GM12891 (cell line): ENCODE measurements at regions not wholly inside any gene's neighbourhood (a gene's known extent, or its start where the extent isn't known, plus 50 kb on each side); places are given as distances from the start of the nearest gene placed in this dataset.

ENCODE experiments used
- DNase-seq: peaks from one replicate; pipeline ENCODE4 v3.0.0; 2011; ENCODE audit warnings: low spot score; ENCODE audit not compliant: insufficient read length
- FAIRE-seq: peaks from 2 replicates; lab custom pipeline; 2011; peaks lifted over from hg19 to GRCh38; lab: Jason Lieb, UNC
- PAX5 ChIP-seq: IDR thresholded peaks from 2 replicates; pipeline ENCODE4 v1.6.1; 2011; ENCODE audit warnings: low read length, moderate library complexity, mild to moderate bottlenecking; ENCODE audit not compliant: insufficient read depth, severe bottlenecking
- POLR2A ChIP-seq: IDR thresholded peaks from 2 replicates; pipeline ENCODE4 v1.6.1; 2011; ENCODE audit warnings: low read depth, low read length, control low read depth
- POLR2AphosphoS5 ChIP-seq: IDR thresholded peaks from 2 replicates; pipeline ENCODE4 v1.6.1; 2011; ENCODE audit warnings: low read depth, low read length, control low read depth
- POU2F2 ChIP-seq: IDR thresholded peaks from 2 replicates; pipeline ENCODE4 v1.6.1; 2011; ENCODE audit warnings: low read depth, mild to moderate bottlenecking, control low read depth, low read length, moderate library complexity
- SPI1 ChIP-seq: IDR thresholded peaks from 2 replicates; pipeline ENCODE4 v1.6.1; 2011; ENCODE audit warnings: low read depth, low read length, control low read depth
- TAF1 ChIP-seq: IDR thresholded peaks from 2 replicates; pipeline ENCODE4 v1.6.1; 2011; ENCODE audit warnings: low read depth, low read length, control low read depth

DNA sequence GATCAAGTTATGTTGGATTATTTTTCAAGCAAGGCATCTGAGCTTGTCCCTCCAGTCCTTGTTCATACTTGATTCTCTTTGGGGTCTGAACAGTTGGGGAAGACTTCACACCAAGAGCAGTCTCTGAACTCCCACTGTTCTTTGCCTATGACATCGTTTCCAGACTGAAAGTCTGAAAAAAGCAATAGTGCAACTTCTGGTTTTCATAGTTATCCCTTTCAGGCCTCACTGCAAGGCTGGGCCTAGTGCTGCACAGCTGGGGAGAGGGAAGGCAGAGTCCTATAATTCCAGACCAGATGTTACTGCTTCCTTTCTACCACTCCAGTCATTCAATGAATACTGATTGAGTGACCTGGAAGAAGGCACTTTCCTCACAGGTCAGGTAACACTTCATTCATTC is 187.1 kb upstream of the CCND2 start:
- DNase-seq (no peak), FAIRE-seq (peak; percentile 51)
- TF ChIP-seq POLR2A (no peak), PAX5 (no peak), POU2F2 (no peak), POLR2AphosphoS5 (no peak), TAF1 (no peak), SPI1 (no peak)

DNA sequence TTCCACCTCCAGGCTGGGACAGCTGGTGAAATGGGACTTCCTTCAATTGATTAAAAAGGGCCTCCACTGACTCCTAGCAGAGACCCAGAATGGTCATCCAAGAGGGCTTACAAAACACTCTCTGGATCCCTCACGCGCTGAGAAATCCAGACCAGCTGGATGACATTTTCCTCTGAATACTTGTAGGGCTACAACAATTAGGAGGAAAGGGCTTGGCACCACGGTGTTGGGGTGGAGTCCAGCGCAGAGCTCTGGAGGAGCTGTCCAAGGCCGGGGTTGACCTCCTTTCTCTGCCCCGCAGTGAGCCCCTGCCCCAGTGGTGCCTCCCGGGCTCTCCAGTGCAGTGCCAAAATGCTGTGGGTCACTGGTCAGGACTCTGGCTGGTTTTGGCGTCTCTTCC is 189.0 kb upstream of the CCND2 start:
- FAIRE-seq, result no peak
- no peak for DNase-seq
- TF ChIP-seq POLR2AphosphoS5 (no peak), SPI1 (no peak), PAX5 (no peak), TAF1 (no peak), POLR2A (no peak), POU2F2 (no peak)

DNA sequence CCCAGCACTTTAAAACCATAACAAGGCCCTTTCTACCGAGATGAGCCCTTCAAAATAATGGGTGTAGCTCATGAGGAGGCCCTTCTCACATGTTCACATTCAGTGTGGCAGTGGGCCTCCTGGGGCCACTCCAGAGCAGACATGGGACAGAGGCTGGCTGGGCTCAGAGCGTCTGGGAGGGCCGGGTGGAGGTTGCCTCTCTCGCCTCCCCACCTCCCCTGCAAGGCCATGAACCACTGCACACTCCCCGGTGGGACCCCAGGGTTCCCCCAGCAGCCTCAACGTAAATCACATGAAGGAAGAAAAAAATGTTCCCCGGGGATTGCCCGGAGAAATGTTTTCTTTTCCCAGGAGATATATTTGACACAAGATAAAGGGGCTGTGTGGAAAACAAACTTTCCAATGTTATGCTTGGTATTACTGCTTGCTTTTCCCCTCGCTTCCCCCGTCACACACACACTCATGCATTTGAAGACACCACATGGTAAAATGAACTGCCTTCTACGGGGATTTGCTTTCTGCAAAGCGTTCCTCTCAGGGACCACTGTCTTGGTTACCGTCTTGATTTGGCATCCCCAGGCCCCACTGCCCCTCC is 190.7 kb upstream of the CCND2 start:
- FAIRE-seq, result no peak
- TF ChIP-seq POU2F2, result no peak
- TF ChIP-seq POLR2A, result no peak
- TF ChIP-seq POLR2AphosphoS5, result no peak
- TF ChIP-seq PAX5, result no peak
- TF ChIP-seq SPI1, result no peak
- no peak for TF ChIP-seq TAF1

GRCh38 chr12:4080213-4080612 is 193.3 kb upstream of the CCND2 start:
- no peak for FAIRE-seq
- TF ChIP-seq POLR2A, result no peak

More for the DNA sequence above, 190.7 kb upstream of the CCND2 start:
- DNase-seq, result no peak

GRCh38 chr12:4074129-4074528 is 199.4 kb upstream of the CCND2 start:
- FAIRE-seq (no peak), DNase-seq (no peak)
- TF ChIP-seq SPI1 (no peak), POLR2A (no peak), PAX5 (no peak), TAF1 (no peak), POLR2AphosphoS5 (no peak), POU2F2 (no peak)

More at GRCh38 chr12:4080213-4080612, 193.3 kb upstream of the CCND2 start:
- DNase-seq, result no peak

GRCh38 chr12:4069670-4070010 is 196.4 kb upstream of the PARP11 start:
- no peak for TF ChIP-seq SPI1
- no peak for TF ChIP-seq PAX5
- TF ChIP-seq POLR2A, result no peak
- no peak for TF ChIP-seq POLR2AphosphoS5
- no peak for TF ChIP-seq TAF1
- no peak for TF ChIP-seq POU2F2
- DNase-seq, result no peak
- FAIRE-seq, result no peak

- FAIRE-seq (peak; percentile 66), DNase-seq (no peak)
- TF ChIP-seq TAF1 (no peak), PAX5 (no peak), POLR2AphosphoS5 (no peak)
These were observed 195.9 kb upstream of the PARP11 start for GRCh38 chr12:4068981-4069669.

DNA sequence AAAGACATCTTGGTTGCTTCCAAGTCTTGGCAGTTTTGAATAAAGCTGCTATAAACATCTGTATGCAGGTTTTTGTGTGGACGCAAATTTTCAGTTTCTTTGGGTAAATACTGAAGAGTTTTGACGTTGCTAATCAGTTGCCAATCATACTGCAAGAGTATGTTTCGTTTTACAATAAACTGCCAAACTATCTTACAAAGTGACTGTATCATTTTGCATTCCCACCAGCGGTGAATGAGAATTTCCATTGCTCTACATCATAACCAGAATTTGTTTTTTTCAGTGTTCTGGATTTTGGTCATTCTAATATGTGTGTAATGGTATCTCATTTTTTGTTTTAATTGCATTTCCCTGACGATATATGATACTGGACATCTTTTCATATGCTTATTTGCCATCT is 190.8 kb upstream of the PARP11 start:
- no peak for FAIRE-seq

DNA sequence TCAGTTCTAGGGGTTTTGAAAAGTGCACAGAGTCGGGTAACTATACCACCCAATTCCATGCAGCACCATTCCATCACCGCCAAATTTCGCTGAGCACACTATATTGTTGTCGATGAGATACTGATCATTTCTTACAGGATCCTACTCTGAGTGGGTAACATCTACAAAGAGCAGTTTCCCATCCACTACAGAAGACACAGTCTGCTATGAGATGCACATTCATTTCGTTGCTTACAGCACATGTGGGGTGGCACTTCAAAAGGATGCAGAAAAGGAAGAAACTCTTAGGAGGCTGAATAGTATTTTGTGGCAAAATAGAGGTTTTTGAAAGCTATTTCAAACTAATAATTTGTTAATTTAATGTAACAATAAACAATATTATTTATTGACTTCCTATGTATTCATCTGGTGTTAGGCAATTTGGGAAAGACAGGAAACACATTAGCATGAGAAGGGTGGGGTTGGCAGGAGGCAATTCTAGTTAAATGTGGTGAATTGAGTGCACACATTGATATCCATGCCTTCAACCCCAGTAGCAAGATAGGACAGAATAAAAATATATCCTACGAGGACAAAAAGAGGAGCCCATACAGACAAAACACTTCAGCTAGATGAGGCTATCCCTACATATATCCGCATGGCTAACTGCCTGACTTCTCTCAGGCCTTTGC is 186.8 kb upstream of the PARP11 start:
- TF ChIP-seq POLR2A, result no peak
- no peak for FAIRE-seq

More for the DNA sequence above, 190.8 kb upstream of the PARP11 start:
- no peak for DNase-seq
- TF ChIP-seq TAF1 (no peak), PAX5 (no peak), POLR2A (no peak), POLR2AphosphoS5 (no peak), POU2F2 (no peak), SPI1 (no peak)

More for the DNA sequence above, 186.8 kb upstream of the PARP11 start:
- DNase-seq, result no peak
